HepG2 (cell line): ENCODE measurements at regions not wholly inside any gene's neighbourhood (a gene's known extent, or its start where the extent isn't known, plus 50 kb on each side); places are given as distances from the start of the nearest gene placed in this dataset.

ENCODE experiments used
- ATAC-seq: fragments of 200-7000 bp; cut with Tn5 transposase; 3 replicates; pipeline ENCODE4 v1.9.1; 2020; ENCODE audit warnings: mild to moderate bottlenecking, moderate library complexity
- BruUV-seq: library from RNA; stranded (reverse); fragments of 400-500 nt; replicated peaks from 2 replicates; lab custom pipeline; 2021; lab: Mats Ljungman, UMichigan
- CTCF ChIA-PET: fragments of 300-600 bp; formaldehyde crosslinking; extraction: SDS; loops from one replicate; lab custom pipeline; 2021; ENCODE audit warnings: low total read pairs, inconsistent platforms, low intra/inter-chr PET ratio; lab: Yijun Ruan, JAX
- POLR2A ChIA-PET: fragments of 350-600 bp; sonication (Branson Sonifier 250); formaldehyde crosslinking; loops from one replicate; lab custom pipeline; 2020; ENCODE audit warnings: antibody characterized with exemption, inconsistent platforms; lab: Yijun Ruan, JAX
- DNase-seq: peaks from one replicate; pipeline ENCODE4 v3.0.0-alpha.2; 2015; ENCODE audit warnings: low spot score
- FAIRE-seq: peaks from 3 replicates; lab custom pipeline; 2011; peaks lifted over from hg19 to GRCh38; lab: Jason Lieb, UNC
- H2AFZ ChIP-seq: one replicate; pipeline ENCODE4 v1.6.1; 2011; ENCODE audit warnings: low read length, inconsistent platforms
- H3K27ac ChIP-seq: fragments of 300-600 bp; 3 replicates; pipeline ENCODE4 v1.8.0; 2011; ENCODE audit warnings: mixed run types, mild to moderate bottlenecking, mixed read lengths, low read length, inconsistent platforms; ENCODE audit not compliant: insufficient read depth; ENCODE audit errors: extremely low read length
- H3K27me3 ChIP-seq, 2 experiments: fragments of 200-600 bp in 1 of 2; 2 replicates in 1 of 2; 3 replicates in 1 of 2; pipeline versions ENCODE4 v1.6.0 to v1.8.0; 2011; ENCODE audit warnings: low read length in 2 of 2, mild to moderate bottlenecking in 2 of 2, moderate library complexity in 2 of 2, inconsistent platforms in 1 of 2; ENCODE audit not compliant: insufficient read depth in 2 of 2, control insufficient read depth in 1 of 2
- H3K36me3 ChIP-seq, 2 experiments: fragments of 200-600 bp in 1 of 2; replicated peaks in 1 of 2; 2 replicates in 1 of 2; 3 replicates in 1 of 2; pipeline versions ENCODE4 v1.5.1 to v1.8.0; 2011; ENCODE audit warnings: low read length in 2 of 2, inconsistent platforms in 1 of 2; ENCODE audit not compliant: insufficient read depth in 2 of 2, control insufficient read depth in 1 of 2
- H3K4me1 ChIP-seq: 2 replicates; pipeline ENCODE4 v1.5.1; 2012; ENCODE audit warnings: low read length, inconsistent platforms; ENCODE audit not compliant: insufficient read depth
- H3K4me2 ChIP-seq: 2 replicates; pipeline ENCODE4 v1.6.0; 2011; ENCODE audit warnings: low read depth, low read length, inconsistent platforms
- H3K4me3 ChIP-seq, 3 experiments: fragments of 200-600 bp in 1 of 3; sonication (generic), shearing (Covaris generic) in 1 of 3; replicated peaks in 1 of 3; 2 replicates each; pipeline ENCODE4 v1.5.1; 2011 to 2016; ENCODE audit warnings: low read length in 3 of 3, inconsistent platforms in 2 of 3, low read depth in 2 of 3, mild to moderate bottlenecking in 2 of 3, control low read depth in 1 of 3, mixed read lengths in 1 of 3; ENCODE audit not compliant: insufficient read depth in 1 of 3
- H3K79me2 ChIP-seq: one replicate; pipeline ENCODE4 v1.6.1; 2011; ENCODE audit warnings: low read length, inconsistent platforms; ENCODE audit not compliant: insufficient read depth
- H3K9ac ChIP-seq: 2 replicates; pipeline ENCODE4 v1.6.0; 2011; ENCODE audit warnings: mild to moderate bottlenecking, low read depth, low read length, inconsistent platforms; ENCODE audit not compliant: insufficient read depth
- H3K9me3 ChIP-seq: 2 replicates; pipeline ENCODE4 v1.5.1; 2012; ENCODE audit warnings: mild to moderate bottlenecking, low read length
- H4K20me1 ChIP-seq: 2 replicates; pipeline ENCODE4 v1.6.0; 2011; ENCODE audit warnings: inconsistent platforms, mild to moderate bottlenecking, low read length, moderate library complexity; ENCODE audit not compliant: insufficient read depth
- FOSL1 ChIP-seq: sonication (generic); formaldehyde crosslinking; IDR thresholded peaks from 2 replicates; pipeline ENCODE4 v1.9.0; 2021; ENCODE audit warnings: missing genetic modification reagents, borderline replicate concordance
- FOXK2 ChIP-seq: fragments of 450-650 bp; IDR thresholded peaks from 2 replicates; pipeline ENCODE4 v1.6.1; 2016
- HES4 ChIP-seq: sonication (generic); formaldehyde crosslinking; IDR thresholded peaks from 2 replicates; pipeline ENCODE4 v1.9.0; 2021; ENCODE audit warnings: mild to moderate bottlenecking, missing genetic modification reagents, borderline replicate concordance
- NAIF1 ChIP-seq: sonication (generic); formaldehyde crosslinking; IDR thresholded peaks from 2 replicates; pipeline ENCODE4 v1.5.0; 2020; ENCODE audit warnings: mild to moderate bottlenecking, missing genetic modification reagents, borderline replicate concordance
- NCOA2 ChIP-seq: sonication (generic); formaldehyde crosslinking; IDR thresholded peaks from 2 replicates; pipeline ENCODE4 v1.8.0; 2022; ENCODE audit warnings: inconsistent platforms
- NR3C1 ChIP-seq: sonication (generic); formaldehyde crosslinking; IDR thresholded peaks from 2 replicates; pipeline ENCODE4 v1.4.0; 2020; ENCODE audit warnings: missing genetic modification reagents
- PCBP1 ChIP-seq: fragments of 200-400 bp; formaldehyde crosslinking; IDR thresholded peaks from 2 replicates; pipeline ENCODE4 v1.6.1; 2017; ENCODE audit warnings: mild to moderate bottlenecking, low read depth, low read length, borderline replicate concordance
- RBM39 ChIP-seq: fragments of 200-400 bp; formaldehyde crosslinking; IDR thresholded peaks from one replicate; pipeline ENCODE4 v1.6.1; 2018; ENCODE audit warnings: antibody characterized with exemption, mild to moderate bottlenecking, low read depth, low read length; ENCODE audit not compliant: poor library complexity, severe bottlenecking
- SP140L ChIP-seq: sonication (generic); formaldehyde crosslinking; IDR thresholded peaks from 2 replicates; pipeline ENCODE4 v1.4.0; 2020; ENCODE audit warnings: missing genetic modification reagents, borderline replicate concordance
- SP4 ChIP-seq: sonication (generic); formaldehyde crosslinking; IDR thresholded peaks from 2 replicates; pipeline ENCODE4 v1.8.1; 2023; ENCODE audit warnings: mild to moderate bottlenecking, missing genetic modification reagents
- ZNF354B ChIP-seq: sonication (generic); formaldehyde crosslinking; IDR thresholded peaks from 2 replicates; pipeline ENCODE4 v1.8.0; 2022; ENCODE audit warnings: mild to moderate bottlenecking, missing genetic modification reagents
- ZNF577 ChIP-seq: sonication (generic); formaldehyde crosslinking; IDR thresholded peaks from 2 replicates; pipeline ENCODE4 v1.4.0; 2020; ENCODE audit warnings: mild to moderate bottlenecking, low read depth, missing genetic modification reagents, borderline replicate concordance
- ZNF619 ChIP-seq: sonication (generic); formaldehyde crosslinking; IDR thresholded peaks from 2 replicates; pipeline ENCODE4 v1.4.0; 2020; ENCODE audit warnings: mild to moderate bottlenecking, missing genetic modification reagents
- ZNF747 ChIP-seq: sonication (generic); formaldehyde crosslinking; IDR thresholded peaks from 2 replicates; pipeline ENCODE4 v1.8.1; 2023; ENCODE audit warnings: missing genetic modification reagents, mild to moderate bottlenecking, borderline replicate concordance
- ZNF788 ChIP-seq: sonication (generic); formaldehyde crosslinking; IDR thresholded peaks from 2 replicates; pipeline ENCODE4 v1.5.0; 2020; ENCODE audit warnings: mild to moderate bottlenecking, missing genetic modification reagents, borderline replicate concordance
- ZNF792 ChIP-seq: IDR thresholded peaks from 2 replicates; pipeline ENCODE4 v1.6.1; 2016
- WGBS: methylation state at CpG from one replicate; pipeline ENCODE4 v1.1.6; 2017; ENCODE audit warnings: low lambda C conversion rate; 5-methylcytosine and 5-hydroxymethylcytosine counted together
- in situ Hi-C: cut with HindIII; loops from 2 replicates; pipeline ENCODE4 v1.10.0; 2017; ENCODE audit warnings: low pct_unique_long_range_greater_than_20kb; ENCODE audit not compliant: extremely low pct_ligation_motif_present
- intact Hi-C: fragments of 100-400 bp; cut with micrococcal nuclease; formaldehyde crosslinking; loops from one replicate; pipeline ENCODE4 v1.10.0; 2022; ENCODE audit not compliant: unreplicated experiment

DNA sequence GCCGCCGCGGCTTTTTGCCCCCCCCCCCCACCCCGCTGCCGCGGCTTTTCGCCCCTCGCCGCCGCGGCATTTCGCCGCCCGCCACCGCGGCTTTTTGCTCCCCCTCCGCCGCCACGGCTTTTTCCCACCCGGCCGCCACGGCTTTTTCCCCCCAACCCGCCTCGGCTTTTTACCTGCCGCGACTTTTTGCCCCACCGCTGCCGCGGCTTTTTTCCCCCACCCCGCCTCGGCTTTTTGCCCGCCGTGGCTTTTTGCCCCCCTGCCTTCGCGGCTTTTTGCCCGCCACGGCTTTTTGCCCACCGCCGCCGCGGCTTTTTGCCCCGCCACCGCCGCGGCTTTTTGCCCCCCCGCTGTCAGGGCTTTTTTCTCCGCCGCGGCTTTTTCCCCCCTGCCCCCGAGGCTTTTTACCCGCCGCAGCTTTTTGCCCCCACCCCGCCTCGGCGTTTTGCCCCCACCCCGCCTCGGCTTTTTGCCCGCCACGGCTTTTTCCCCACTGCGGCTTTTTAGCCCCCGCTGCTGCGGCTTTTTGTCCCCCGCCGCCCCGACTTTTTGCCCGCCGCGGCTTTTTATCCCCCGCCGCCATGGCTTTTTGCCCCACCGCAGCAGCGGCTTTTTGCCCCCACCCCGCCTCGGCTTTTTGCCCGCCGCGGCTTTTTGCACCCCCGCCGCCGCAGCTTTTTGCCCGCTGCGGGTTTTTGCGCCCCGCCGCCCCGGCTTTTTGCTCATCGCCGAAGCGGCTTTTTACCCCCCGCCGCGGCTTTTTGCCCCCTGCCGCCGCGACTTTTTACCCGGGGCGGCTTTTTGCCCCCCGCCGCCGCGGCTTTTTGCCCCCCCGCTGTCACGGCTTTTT is 527.8 kb upstream of the WSB1 start:
- Histone ChIP-seq H3K27ac (no peak overlapping the region), H3K27me3 (no peaks in the 10 kb centered on the region), H4K20me1 (no peaks in the 10 kb centered on the region), H3K9ac (no peak overlapping the region), H3K4me2 (no peak overlapping the region), H3K9me3 (peaks cover 12% of the 10 kb centered on the region), H3K36me3 (no peaks in the 10 kb centered on the region), H2AFZ (no peak overlapping the region), H3K4me3 (no peak overlapping the region), H3K79me2 (no peaks in the 10 kb centered on the region), H3K4me1 (no peaks in the 10 kb centered on the region)
- TF ChIP-seq HES4 (CRISPR knock-in tag) (no peak), ZNF619 (CRISPR knock-in tag) (no peak), ZNF792 (no peak), NCOA2 (CRISPR knock-in tag) (no peak), NAIF1 (no peak), NR3C1 (no peak), FOSL1 (CRISPR knock-in tag) (no peak), FOXK2 (no peak), RBM39 (no peak), PCBP1 (no peak), ZNF354B (no peak), ZNF747 (no peak), SP140L (CRISPR knock-in tag) (no peak), ZNF788 (CRISPR knock-in tag) (no peak), ZNF577 (CRISPR knock-in tag) (no peak), SP4 (CRISPR knock-in tag) (no peak)
- no peak for DNase-seq
- 90% methylated on average over 103 of the region's 103 CpGs for WGBS
- in situ Hi-C loops (no loop called here), intact Hi-C loops (no loop called here)
- no peak for FAIRE-seq
- POLR2A ChIA-PET: no interaction called here
- CTCF ChIA-PET: no interaction called here
- BruUV-seq: no TSS peak
- no peak for ATAC-seq
